Transverse colon (tissue), 4 donors: ENCODE measurements at regions not wholly inside any gene's neighbourhood (a gene's known extent, or its start where the extent isn't known, plus 50 kb on each side); places are given as distances from the start of the nearest gene placed in this dataset.

Experiments used
- EP300 ChIP-seq: sonication (generic); formaldehyde crosslinking; IDR thresholded peaks from one replicate; pipeline ENCODE4 v1.6.1; 2017; ENCODE audit warnings: antibody characterized with exemption, low read depth
- POLR2A ChIP-seq: fragments of 450-650 bp; IDR thresholded peaks from one replicate; pipeline ENCODE4 v1.6.1; 2016; ENCODE audit warnings: antibody characterized with exemption, mild to moderate bottlenecking, moderate library complexity
- POLR2AphosphoS5 ChIP-seq, 3 donors: sonication (generic); formaldehyde crosslinking; IDR thresholded peaks; one replicate each; pipeline ENCODE4 v1.6.1; 2016; ENCODE audit warnings: antibody characterized with exemption in 3 of 3
- TF ChIP-seq, protein P1 (sequence below), 5 experiments: fragments of 200-600 bp in 3 of 5; fragments of 450-650 bp in 2 of 5; sonication (generic) in 3 of 5; IDR thresholded peaks; 1 replicate in 2 of 5; 2 replicates in 3 of 5; pipeline ENCODE4 v1.5.1; 2016 to 2017; ENCODE audit warnings: antibody characterized with exemption in 5 of 5, inconsistent platforms in 3 of 5, mild to moderate bottlenecking in 2 of 5, moderate library complexity in 1 of 5

DNA sequence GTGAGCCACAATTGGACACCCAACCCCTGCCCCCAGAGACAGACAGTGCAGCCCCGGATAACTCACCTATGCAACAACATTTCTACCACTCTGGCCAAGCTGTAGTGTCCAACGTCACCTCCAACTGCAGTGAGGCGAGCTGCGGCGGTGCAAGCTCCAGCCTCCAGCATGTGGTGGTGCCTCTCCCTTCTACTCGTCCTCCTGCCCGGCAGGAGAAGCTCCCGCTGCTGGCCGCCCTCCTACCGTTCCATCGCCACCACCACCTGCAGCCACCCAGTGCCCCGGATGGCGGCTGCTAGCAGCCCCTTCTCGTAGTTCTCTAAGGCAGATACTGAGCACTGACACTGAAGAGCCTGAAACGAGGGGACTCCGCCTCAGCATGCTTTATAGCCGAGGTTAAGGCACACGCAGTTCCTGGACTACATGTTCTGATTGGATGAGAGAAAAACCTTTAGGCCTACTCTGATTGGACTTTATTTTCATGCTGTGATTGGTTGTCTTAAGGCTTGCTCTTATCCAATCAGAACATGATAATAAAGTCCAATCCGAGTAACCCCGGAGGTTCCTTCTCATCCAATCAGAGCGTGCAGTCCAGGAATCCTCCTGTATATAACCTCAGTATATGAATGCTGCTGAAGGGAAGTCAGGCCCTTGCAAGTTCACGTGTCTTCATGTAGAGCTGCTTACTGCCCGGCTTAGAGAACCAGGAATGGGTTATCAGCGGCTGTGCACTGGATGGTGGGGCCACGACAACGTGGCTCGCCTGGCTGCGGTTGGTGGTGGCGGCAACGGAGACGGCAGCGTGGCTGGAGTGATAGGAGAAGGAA, 63.5 kb downstream of the TUBA3C start:
- TF ChIP-seq, protein P1, sequence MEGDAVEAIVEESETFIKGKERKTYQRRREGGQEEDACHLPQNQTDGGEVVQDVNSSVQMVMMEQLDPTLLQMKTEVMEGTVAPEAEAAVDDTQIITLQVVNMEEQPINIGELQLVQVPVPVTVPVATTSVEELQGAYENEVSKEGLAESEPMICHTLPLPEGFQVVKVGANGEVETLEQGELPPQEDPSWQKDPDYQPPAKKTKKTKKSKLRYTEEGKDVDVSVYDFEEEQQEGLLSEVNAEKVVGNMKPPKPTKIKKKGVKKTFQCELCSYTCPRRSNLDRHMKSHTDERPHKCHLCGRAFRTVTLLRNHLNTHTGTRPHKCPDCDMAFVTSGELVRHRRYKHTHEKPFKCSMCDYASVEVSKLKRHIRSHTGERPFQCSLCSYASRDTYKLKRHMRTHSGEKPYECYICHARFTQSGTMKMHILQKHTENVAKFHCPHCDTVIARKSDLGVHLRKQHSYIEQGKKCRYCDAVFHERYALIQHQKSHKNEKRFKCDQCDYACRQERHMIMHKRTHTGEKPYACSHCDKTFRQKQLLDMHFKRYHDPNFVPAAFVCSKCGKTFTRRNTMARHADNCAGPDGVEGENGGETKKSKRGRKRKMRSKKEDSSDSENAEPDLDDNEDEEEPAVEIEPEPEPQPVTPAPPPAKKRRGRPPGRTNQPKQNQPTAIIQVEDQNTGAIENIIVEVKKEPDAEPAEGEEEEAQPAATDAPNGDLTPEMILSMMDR (IDR thresholded peaks at IDR 0.05): no peak
- no peak for TF ChIP-seq POLR2AphosphoS5 (IDR thresholded peaks at IDR 0.05)
- no peak for TF ChIP-seq POLR2A
- no peak for TF ChIP-seq EP300
